Lower lobe of right lung (tissue), 2 donors: ENCODE measurements at regions not wholly inside any gene's neighbourhood (a gene's known extent, or its start where the extent isn't known, plus 50 kb on each side); places are given as distances from the start of the nearest gene placed in this dataset.

ENCODE experiments used
- ATAC-seq, 2 donors: fragments of 200-7000 bp; cut with Tn5 transposase; one replicate each; pipeline ENCODE4 v1.9.1; 2020 to 2022; ENCODE audit warnings: mild to moderate bottlenecking in 2 of 2, moderate library complexity in 2 of 2
- DNase-seq: peaks from one replicate; pipeline ENCODE4 v3.0.0-alpha.2; 2020
- H3K27ac ChIP-seq: fragments of 200-600 bp; one replicate; pipeline ENCODE4 v1.8.0; 2022
- H3K27me3 ChIP-seq: fragments of 200-600 bp; one replicate; pipeline ENCODE4 v1.8.0; 2022; ENCODE audit warnings: low read depth
- H3K36me3 ChIP-seq: fragments of 200-600 bp; one replicate; pipeline ENCODE4 v1.8.0; 2022; ENCODE audit warnings: mild to moderate bottlenecking
- H3K4me1 ChIP-seq: fragments of 200-600 bp; one replicate; pipeline ENCODE4 v1.8.0; 2022
- H3K4me3 ChIP-seq: fragments of 200-600 bp; one replicate; pipeline ENCODE4 v1.8.0; 2022; ENCODE audit warnings: mild to moderate bottlenecking
- H3K9me3 ChIP-seq: fragments of 200-600 bp; one replicate; pipeline ENCODE4 v1.8.0; 2022
- intact Hi-C: fragments of 100-400 bp; cut with DNase I; formaldehyde crosslinking; loops from one replicate; pipeline ENCODE4 v1.11.0; 2022
- TF ChIP-seq, protein P1 (sequence below): fragments of 200-600 bp; IDR thresholded peaks from one replicate; pipeline ENCODE4 v1.8.0; 2022; ENCODE audit warnings: antibody characterized with exemption, mild to moderate bottlenecking
- donor health status: DM: no; HTN: yes; CAD: no; lungs with severe emphysema.

DNA sequence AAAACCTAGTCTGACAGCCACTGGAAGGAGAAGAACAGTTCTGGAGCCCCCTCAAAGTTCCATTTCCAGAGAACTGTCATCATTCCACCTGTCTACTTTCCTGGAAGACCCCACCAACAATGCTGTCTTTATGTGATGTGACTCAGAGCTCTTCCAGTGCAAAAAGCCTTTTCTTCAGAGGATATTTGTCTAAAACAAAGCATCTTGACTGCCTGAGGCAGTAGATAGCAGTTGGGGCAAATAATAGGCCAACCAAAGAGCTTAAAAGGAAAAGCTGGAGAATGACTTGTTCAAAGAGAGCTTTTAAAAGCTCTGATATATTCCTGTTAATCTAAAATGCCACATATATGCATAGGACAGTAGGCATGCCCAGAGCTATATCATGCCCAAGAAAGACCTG, 62.6 kb downstream of the MIS18A start:
- Histone ChIP-seq H3K4me3 (no peak overlapping the region), H3K27me3 (no peaks in the 10 kb centered on the region), H3K36me3 (no peaks in the 10 kb centered on the region), H3K9me3 (no peaks in the 10 kb centered on the region), H3K27ac (no peak overlapping the region), H3K4me1 (no peaks in the 10 kb centered on the region)
- intact Hi-C loops, result no loop called here
- ATAC-seq, result no peak
- no peak for DNase-seq
- TF ChIP-seq, protein P1, sequence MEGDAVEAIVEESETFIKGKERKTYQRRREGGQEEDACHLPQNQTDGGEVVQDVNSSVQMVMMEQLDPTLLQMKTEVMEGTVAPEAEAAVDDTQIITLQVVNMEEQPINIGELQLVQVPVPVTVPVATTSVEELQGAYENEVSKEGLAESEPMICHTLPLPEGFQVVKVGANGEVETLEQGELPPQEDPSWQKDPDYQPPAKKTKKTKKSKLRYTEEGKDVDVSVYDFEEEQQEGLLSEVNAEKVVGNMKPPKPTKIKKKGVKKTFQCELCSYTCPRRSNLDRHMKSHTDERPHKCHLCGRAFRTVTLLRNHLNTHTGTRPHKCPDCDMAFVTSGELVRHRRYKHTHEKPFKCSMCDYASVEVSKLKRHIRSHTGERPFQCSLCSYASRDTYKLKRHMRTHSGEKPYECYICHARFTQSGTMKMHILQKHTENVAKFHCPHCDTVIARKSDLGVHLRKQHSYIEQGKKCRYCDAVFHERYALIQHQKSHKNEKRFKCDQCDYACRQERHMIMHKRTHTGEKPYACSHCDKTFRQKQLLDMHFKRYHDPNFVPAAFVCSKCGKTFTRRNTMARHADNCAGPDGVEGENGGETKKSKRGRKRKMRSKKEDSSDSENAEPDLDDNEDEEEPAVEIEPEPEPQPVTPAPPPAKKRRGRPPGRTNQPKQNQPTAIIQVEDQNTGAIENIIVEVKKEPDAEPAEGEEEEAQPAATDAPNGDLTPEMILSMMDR, result no peak

DNA sequence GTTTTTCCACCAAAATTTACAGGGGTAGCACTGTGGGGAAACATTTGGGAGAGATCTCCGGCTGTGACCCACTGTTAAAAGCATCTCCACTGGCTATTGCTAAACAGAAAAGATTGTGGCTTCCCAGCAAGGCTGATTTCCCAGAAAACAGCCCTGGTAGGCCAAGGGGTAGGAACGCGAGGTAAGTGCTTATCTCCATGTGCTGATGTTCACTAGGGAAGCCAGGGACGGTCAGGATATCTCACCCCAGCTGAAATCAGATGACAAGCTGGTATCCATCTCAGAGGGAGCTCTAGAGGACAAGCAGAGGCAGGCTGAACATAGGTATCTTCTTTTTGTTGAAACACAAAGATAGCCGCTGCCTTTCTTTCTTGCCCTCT, 63.6 kb downstream of the MIS18A start:
- intact Hi-C loops, result no loop called here
- H3K36me3 ChIP-seq, result no peaks in the 10 kb centered on the region
- DNase-seq (no peak), ATAC-seq (no peak)
- no peaks in the 10 kb centered on the region for H3K9me3 ChIP-seq
- no peaks in the 10 kb centered on the region for H3K27me3 ChIP-seq
- H3K27ac ChIP-seq, result no peak overlapping the region
- H3K4me1 ChIP-seq, result no peaks in the 10 kb centered on the region
- no peak overlapping the region for H3K4me3 ChIP-seq
- TF ChIP-seq, protein P1, result no peak

DNA sequence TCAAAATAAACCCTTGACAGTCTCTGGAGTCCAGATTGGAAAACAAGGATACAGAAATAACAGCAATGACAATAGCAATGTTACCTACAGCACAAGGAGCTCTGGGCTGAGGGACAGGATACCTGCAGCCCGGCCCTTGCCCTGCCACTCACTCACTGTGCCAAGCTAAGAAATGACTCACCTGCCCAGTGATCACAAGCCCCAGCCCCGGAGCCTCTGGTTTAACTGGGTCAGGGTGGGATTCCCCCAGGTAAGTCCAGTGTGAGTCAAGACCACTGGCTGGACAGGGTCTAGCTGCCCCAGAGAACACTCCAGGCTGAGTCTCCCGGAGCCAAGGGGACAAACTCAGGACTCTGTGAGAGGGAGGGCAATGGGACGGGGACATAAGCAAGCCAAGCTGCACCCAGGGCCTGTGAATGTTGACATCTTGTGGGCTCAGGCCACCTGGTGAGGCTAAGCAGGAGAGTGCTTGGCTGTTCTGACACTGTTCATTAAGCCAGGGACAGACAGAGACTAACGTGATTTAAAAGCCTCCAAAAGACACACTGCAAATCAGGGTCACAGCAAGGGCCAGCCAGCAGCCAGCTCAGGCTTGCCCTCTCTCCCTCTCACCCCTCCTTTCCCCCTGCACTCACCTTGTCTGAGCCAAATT, 64.1 kb downstream of the MIS18A start:
- Histone ChIP-seq H3K9me3 (no peaks in the 10 kb centered on the region), H3K27me3 (no peaks in the 10 kb centered on the region), H3K36me3 (no peaks in the 10 kb centered on the region), H3K27ac (no peak overlapping the region), H3K4me1 (no peaks in the 10 kb centered on the region), H3K4me3 (no peak overlapping the region)
- TF ChIP-seq, protein P1, result no peak
- no peak for DNase-seq
- no peak for ATAC-seq
- intact Hi-C loops, result no loop called here

DNA sequence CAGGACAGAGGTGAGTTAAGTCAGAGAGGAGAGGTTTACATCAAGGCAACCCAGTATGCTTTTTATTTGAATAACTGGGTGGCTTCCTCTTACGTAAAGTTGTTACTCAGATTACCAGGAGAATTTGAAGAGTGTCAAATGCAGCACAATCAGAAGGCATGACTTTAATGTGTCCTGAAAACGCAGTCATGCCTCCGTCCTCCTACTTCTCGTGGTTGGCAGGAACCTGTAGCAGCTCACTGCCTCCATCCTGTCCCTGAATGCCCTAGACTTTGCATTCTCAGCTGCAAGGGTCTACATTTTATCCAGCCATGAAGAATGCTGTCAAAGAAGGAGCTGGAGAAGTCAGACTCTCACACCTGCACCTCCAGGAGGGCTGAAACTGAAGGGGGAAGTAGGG, 66.7 kb downstream of the MIS18A start:
- H3K27ac ChIP-seq, result no peak overlapping the region
- DNase-seq (no peak), ATAC-seq (no peak)
- H3K36me3 ChIP-seq, result no peaks in the 10 kb centered on the region
- no peaks in the 10 kb centered on the region for H3K27me3 ChIP-seq
- no peaks in the 10 kb centered on the region for H3K9me3 ChIP-seq
- TF ChIP-seq, protein P1, result no peak
- no peaks in the 10 kb centered on the region for H3K4me1 ChIP-seq
- intact Hi-C loops, result no loop called here
- no peak overlapping the region for H3K4me3 ChIP-seq

DNA sequence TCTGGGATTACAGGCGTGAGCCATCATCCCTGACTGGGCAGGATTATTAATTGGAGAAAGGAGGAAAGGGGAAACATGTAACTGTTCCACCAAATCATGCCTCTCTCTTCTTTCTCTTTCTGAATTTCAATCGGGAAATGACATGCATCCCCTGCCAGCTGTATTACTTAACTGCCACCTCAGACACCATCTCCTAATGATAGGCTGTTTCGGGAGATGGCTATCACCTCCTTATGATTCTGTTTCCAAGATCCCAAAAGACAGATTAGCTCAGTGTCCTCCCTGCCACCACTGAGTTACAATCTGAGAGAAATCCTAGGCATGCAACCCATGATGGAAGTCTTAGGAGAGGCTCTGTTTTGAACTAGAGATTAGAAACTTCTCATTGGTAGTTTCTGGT, 67.5 kb downstream of the MIS18A start:
- DNase-seq (no peak), ATAC-seq (no peak)
- TF ChIP-seq, protein P1, result no peak
- no peaks in the 10 kb centered on the region for H3K36me3 ChIP-seq
- intact Hi-C loops, result no loop called here
- no peak overlapping the region for H3K27ac ChIP-seq
- no peaks in the 10 kb centered on the region for H3K27me3 ChIP-seq
- H3K4me1 ChIP-seq, result no peaks in the 10 kb centered on the region
- no peak overlapping the region for H3K4me3 ChIP-seq
- no peaks in the 10 kb centered on the region for H3K9me3 ChIP-seq
